ENCODE measurements at regions not wholly inside any gene's neighbourhood (a gene's known extent, or its start where the extent isn't known, plus 50 kb on each side); places are given as distances from the start of the nearest gene placed in this dataset.

- H4K20me1 ChIP-seq (ENCODE audit: insufficient read depth, low read length) = no peaks in the 10 kb centered on the region
- H3K4me3 ChIP-seq (replicated peaks in 1 of 3; ENCODE audit: low read depth in 2 of 3, low read length in 3 of 3) = no peak overlapping the region
- no peaks in the 10 kb centered on the region for H3K4me1 ChIP-seq (ENCODE audit: control insufficient read depth in 1 of 2, insufficient read depth in 2 of 2, low read length in 2 of 2)
- no peak overlapping the region for H3K27ac Mint-ChIP-seq
- TF ChIP-seq CTCF (IDR thresholded peaks at IDR 0.05) = no peak
- H3K79me2 ChIP-seq (ENCODE audit: insufficient read depth, low read length) = no peaks in the 10 kb centered on the region
- H2AFZ ChIP-seq (ENCODE audit: insufficient read depth, low read depth, low read length, poor library complexity, severe bottlenecking) = no peak overlapping the region
- no peaks in the 10 kb centered on the region for H3K36me3 ChIP-seq (replicated peaks in 1 of 2; ENCODE audit: control insufficient read depth in 1 of 2, insufficient read depth in 2 of 2, low read length in 2 of 2)
- no peaks in the 10 kb centered on the region for H3K9me3 ChIP-seq (replicated peaks in 1 of 2; ENCODE audit: control insufficient read depth in 1 of 2, insufficient read depth in 1 of 2, low read length in 2 of 2)
- no peaks in the 10 kb centered on the region for H3K27me3 Mint-ChIP-seq (ENCODE audit: low read depth in 3 of 3)
- intact Hi-C loops (cut with micrococcal nuclease) = no loop called here
- H3K27me3 ChIP-seq (ENCODE audit: control insufficient read depth in 2 of 2, insufficient read depth in 2 of 2, low read length in 2 of 2) = no peaks in the 10 kb centered on the region
- H3K36me3 Mint-ChIP-seq = no peaks in the 10 kb centered on the region
- H3K4me3 Mint-ChIP-seq = no peak overlapping the region
- H3K27ac ChIP-seq (ENCODE audit: low read depth in 1 of 2, low read length in 2 of 2) = no peak overlapping the region
- H3K4me1 Mint-ChIP-seq = no peaks in the 10 kb centered on the region
- no peak for DNase-seq
- H3K9me3 Mint-ChIP-seq = peaks cover 0 to 9% (median 4%) of the 10 kb centered on the region in 7 donors
- no peak overlapping the region for H3K4me2 ChIP-seq (replicated peaks; ENCODE audit: extremely low read depth, low read length, poor library complexity, severe bottlenecking)
- H3K9ac ChIP-seq (ENCODE audit: insufficient read depth, low read length, poor library complexity, severe bottlenecking) = no peak overlapping the region
Measured at GRCh38 chr7:85608804-85609203, 421.9 kb upstream of the SEMA3D start.

GRCh38 chr7:85602196-85602595 is 415.3 kb upstream of the SEMA3D start:
- intact Hi-C loops (cut with micrococcal nuclease) = no loop called here
- H2AFZ ChIP-seq (ENCODE audit: insufficient read depth, low read depth, low read length, poor library complexity, severe bottlenecking) = no peak overlapping the region
- H3K27me3 Mint-ChIP-seq (ENCODE audit: low read depth in 3 of 3) = no peaks in the 10 kb centered on the region
- no peak overlapping the region for H3K4me3 Mint-ChIP-seq
- H3K9me3 ChIP-seq (replicated peaks in 1 of 2; ENCODE audit: control insufficient read depth in 1 of 2, insufficient read depth in 1 of 2, low read length in 2 of 2) = no peaks in the 10 kb centered on the region
- H3K27ac ChIP-seq (ENCODE audit: low read depth in 1 of 2, low read length in 2 of 2) = no peak overlapping the region
- H3K4me2 ChIP-seq (replicated peaks; ENCODE audit: extremely low read depth, low read length, poor library complexity, severe bottlenecking) = no peak overlapping the region
- TF ChIP-seq CTCF (IDR thresholded peaks at IDR 0.05) = no peak
- no peaks in the 10 kb centered on the region for H4K20me1 ChIP-seq (ENCODE audit: insufficient read depth, low read length)
- H3K4me3 ChIP-seq (replicated peaks in 1 of 3; ENCODE audit: low read depth in 2 of 3, low read length in 3 of 3) = no peak overlapping the region
- no peaks in the 10 kb centered on the region for H3K36me3 ChIP-seq (replicated peaks in 1 of 2; ENCODE audit: control insufficient read depth in 1 of 2, insufficient read depth in 2 of 2, low read length in 2 of 2)
- 100% methylated on average over 1 of the region's 2 CpGs for WGBS (ENCODE audit: insufficient coverage)
- no peak overlapping the region for H3K27ac Mint-ChIP-seq
- H3K9ac ChIP-seq (ENCODE audit: insufficient read depth, low read length, poor library complexity, severe bottlenecking) = no peak overlapping the region
- no peaks in the 10 kb centered on the region for H3K79me2 ChIP-seq (ENCODE audit: insufficient read depth, low read length)
- peaks cover 0 to 5% (median 0%) of the 10 kb centered on the region in 7 donors for H3K9me3 Mint-ChIP-seq
- H3K4me1 Mint-ChIP-seq = no peaks in the 10 kb centered on the region
- no peaks in the 10 kb centered on the region for H3K36me3 Mint-ChIP-seq
- no peak for DNase-seq
- no peaks in the 10 kb centered on the region for H3K4me1 ChIP-seq (ENCODE audit: control insufficient read depth in 1 of 2, insufficient read depth in 2 of 2, low read length in 2 of 2)
- H3K27me3 ChIP-seq (ENCODE audit: control insufficient read depth in 2 of 2, insufficient read depth in 2 of 2, low read length in 2 of 2) = no peaks in the 10 kb centered on the region
